PC-3 (cell line): ENCODE measurements at regions not wholly inside any gene's neighbourhood (a gene's known extent, or its start where the extent isn't known, plus 50 kb on each side); places are given as distances from the start of the nearest gene placed in this dataset.

Experiments used
- ATAC-seq: fragments of 200-7000 bp; cut with Tn5 transposase; 2 replicates; pipeline ENCODE4 v1.9.1; 2020; ENCODE audit warnings: mild to moderate bottlenecking, moderate library complexity
- BruUV-seq: library from RNA; stranded (reverse); fragments of 400-500 nt; replicated peaks from 2 replicates; lab custom pipeline; 2021; lab: Mats Ljungman, UMichigan
- CTCF ChIA-PET: fragments of 300-600 bp; sonication (Branson Sonifier 250); formaldehyde crosslinking; loops from one replicate; lab custom pipeline; 2022; ENCODE audit warnings: antibody characterized with exemption; lab: Charles Lee
- POLR2A ChIA-PET: fragments of 300-600 bp; sonication (Branson Sonifier 250); formaldehyde crosslinking; loops from one replicate; lab custom pipeline; 2022; ENCODE audit warnings: antibody characterized with exemption; ENCODE audit not compliant: unreplicated experiment; lab: Charles Lee
- DNase-seq: peaks from one replicate; pipeline ENCODE4 v3.0.0-alpha.2; 2015
- H2AFZ ChIP-seq: fragments of 300-600 bp; sonication (generic); 2 replicates; pipeline ENCODE4 v1.6.0; 2016; ENCODE audit warnings: antibody characterized with exemption, low read length
- H3F3A ChIP-seq: fragments of 300-600 bp; sonication (generic); one replicate; pipeline ENCODE4 v1.6.0; 2017; ENCODE audit warnings: antibody characterized with exemption, low read length, control low read depth, mild to moderate bottlenecking; ENCODE audit not compliant: unreplicated experiment
- H3K27ac ChIP-seq: fragments of 300-600 bp; sonication (generic); 2 replicates; pipeline ENCODE4 v1.5.1; 2016; ENCODE audit warnings: mild to moderate bottlenecking, low read length
- H3K27me3 ChIP-seq: fragments of 300-600 bp; sonication (generic); 2 replicates; pipeline ENCODE4 v1.6.1; 2016; ENCODE audit warnings: low read length, mixed read lengths
- H3K36me3 ChIP-seq: fragments of 300-600 bp; sonication (generic); 2 replicates; pipeline ENCODE4 v1.6.1; 2016; ENCODE audit warnings: low read depth, mixed run types, low read length, mixed read lengths
- H3K4me1 ChIP-seq: fragments of 300-600 bp; sonication (generic); 2 replicates; pipeline ENCODE4 v1.5.1; 2016; ENCODE audit warnings: low read length; ENCODE audit not compliant: insufficient read depth
- H3K4me2 ChIP-seq: fragments of 300-600 bp; sonication (generic); 2 replicates; pipeline ENCODE4 v1.6.0; 2016; ENCODE audit warnings: low read length
- H3K4me3 ChIP-seq: fragments of 300-600 bp; sonication (generic); 2 replicates; pipeline ENCODE4 v1.5.1; 2016; ENCODE audit warnings: mild to moderate bottlenecking, low read length, mixed read lengths
- H3K79me2 ChIP-seq: fragments of 300-600 bp; sonication (generic); 2 replicates; pipeline ENCODE4 v1.6.1; 2017; ENCODE audit warnings: low read length, mixed read lengths
- H3K9ac ChIP-seq: fragments of 300-600 bp; sonication (generic); 2 replicates; pipeline ENCODE4 v1.6.0; 2016; ENCODE audit warnings: mild to moderate bottlenecking, low read length
- H3K9me2 ChIP-seq: fragments of 300-600 bp; sonication (generic); replicated peaks from 2 replicates; pipeline ENCODE4 v1.6.1; 2016; ENCODE audit warnings: mixed run types, low read length, mixed read lengths
- H3K9me3 ChIP-seq: fragments of 300-600 bp; sonication (generic); 2 replicates; pipeline ENCODE4 v1.6.1; 2016; ENCODE audit warnings: low read length, mixed read lengths
- H4K20me1 ChIP-seq: fragments of 300-600 bp; sonication (generic); 2 replicates; pipeline ENCODE4 v1.6.1; 2016; ENCODE audit warnings: low read length, mixed read lengths
- CTCF ChIP-seq: fragments of 300-600 bp; sonication (generic); conservative IDR thresholded peaks from 2 replicates; pipeline ENCODE4 v1.5.1; 2017; ENCODE audit warnings: antibody characterized with exemption, low read depth, mild to moderate bottlenecking, low read length
- EZH2 ChIP-seq: fragments of 300-600 bp; sonication (generic); IDR thresholded peaks from one replicate; pipeline ENCODE4 v1.6.1; 2017; ENCODE audit warnings: antibody characterized with exemption, mild to moderate bottlenecking, low read length; ENCODE audit not compliant: unreplicated experiment
- EZH2phosphoT487 ChIP-seq: fragments of 300-600 bp; sonication (generic); IDR thresholded peaks from 2 replicates; pipeline ENCODE4 v1.6.1; 2018; ENCODE audit warnings: mild to moderate bottlenecking, antibody characterized with exemption, low read length, borderline replicate concordance
- intact Hi-C: fragments of 100-400 bp; cut with micrococcal nuclease; formaldehyde crosslinking; loops from 2 replicates; pipeline ENCODE4 v1.9.0; 2023

- Histone ChIP-seq H3K27me3 (no peaks in the 10 kb centered on the region), H2AFZ (no peak overlapping the region), H3K9ac (no peak overlapping the region), H3K9me2 (no peaks in the 10 kb centered on the region), H3K36me3 (no peaks in the 10 kb centered on the region), H3K4me3 (no peak overlapping the region), H4K20me1 (no peaks in the 10 kb centered on the region), H3F3A (no peaks in the 10 kb centered on the region), H3K4me1 (no peaks in the 10 kb centered on the region), H3K4me2 (no peak overlapping the region), H3K9me3 (no peaks in the 10 kb centered on the region), H3K27ac (no peak overlapping the region), H3K79me2 (no peaks in the 10 kb centered on the region)
- ATAC-seq (no peak), DNase-seq (no peak)
- TF ChIP-seq CTCF (no peak), EZH2phosphoT487 (no peak), EZH2 (no peak)
- CTCF ChIA-PET = no interaction called here
- no TSS peak for BruUV-seq
- POLR2A ChIA-PET = no interaction called here
- intact Hi-C loops = no loop called here
Observed at GRCh38 chr3:31403197-31403596, 129.5 kb upstream of the STT3B start.

- H4K20me1 ChIP-seq = no peaks in the 10 kb centered on the region
- no peaks in the 10 kb centered on the region for H3K9me3 ChIP-seq
- H3K27me3 ChIP-seq = no peaks in the 10 kb centered on the region
- intact Hi-C loops = no loop called here
- no peaks in the 10 kb centered on the region for H3K79me2 ChIP-seq
- no peak overlapping the region for H3K4me2 ChIP-seq
- no peaks in the 10 kb centered on the region for H3K4me1 ChIP-seq
- H3K9ac ChIP-seq = no peak overlapping the region
- H3K36me3 ChIP-seq = no peaks in the 10 kb centered on the region
- no peak overlapping the region for H2AFZ ChIP-seq
- ChIA-PET CTCF (interaction anchor here (0.7 kb wide), 1 partner anchor 23 kb away, joined by 4 read pairs; no protein-coding TSS in a partner anchor), POLR2A (no interaction called here)
- DNase-seq (no peak), ATAC-seq (no peak)
- H3K9me2 ChIP-seq = no peaks in the 10 kb centered on the region
- H3K4me3 ChIP-seq = no peak overlapping the region
- H3F3A ChIP-seq = no peaks in the 10 kb centered on the region
- H3K27ac ChIP-seq = no peak overlapping the region
- no TSS peak for BruUV-seq
- TF ChIP-seq EZH2 (no peak), CTCF (no peak), EZH2phosphoT487 (no peak)
Observed at GRCh38 chr3:31404871-31405270, 127.9 kb upstream of the STT3B start.

GRCh38 chr3:31405515-31405914 lies 127.2 kb upstream of the STT3B start:
- Histone ChIP-seq H3K9ac (no peak overlapping the region), H3K4me1 (no peaks in the 10 kb centered on the region), H3K27ac (no peak overlapping the region), H3K27me3 (no peaks in the 10 kb centered on the region), H2AFZ (peak overlapping the region; percentile 16; the same call in 1 of the 2 replicates), H4K20me1 (no peaks in the 10 kb centered on the region), H3K79me2 (no peaks in the 10 kb centered on the region), H3K36me3 (no peaks in the 10 kb centered on the region), H3K9me3 (no peaks in the 10 kb centered on the region), H3K4me3 (no peak overlapping the region), H3K4me2 (no peak overlapping the region), H3F3A (no peaks in the 10 kb centered on the region), H3K9me2 (no peaks in the 10 kb centered on the region)
- DNase-seq = no peak
- ChIA-PET POLR2A (no interaction called here), CTCF (interaction anchor here (0.7 kb wide), 1 partner anchor 22 kb away, joined by 4 read pairs; no protein-coding TSS in a partner anchor)
- TF ChIP-seq EZH2 = no peak
- TF ChIP-seq CTCF = no peak
- TF ChIP-seq EZH2phosphoT487 = no peak
- BruUV-seq = no TSS peak
- no peak for ATAC-seq
- intact Hi-C loops = no loop called here
